D721Med (cell line): ENCODE measurements at regions not wholly inside any gene's neighbourhood (a gene's known extent, or its start where the extent isn't known, plus 50 kb on each side); places are given as distances from the start of the nearest gene placed in this dataset.
A peak's percentile ranks its signal among the peaks of the same experiment; 100 is the strongest.

ENCODE experiments used
- DNase-seq: peaks from one replicate; pipeline ENCODE4 v3.0.0; 2011; ENCODE audit warnings: low spot score; ENCODE audit not compliant: insufficient read length
- FAIRE-seq: peaks from 2 replicates; lab custom pipeline; 2011; peaks lifted over from hg19 to GRCh38; lab: Jason Lieb, UNC
- TF ChIP-seq, protein P1 (sequence below): IDR thresholded peaks from 2 replicates; pipeline ENCODE4 v1.5.1; 2012; ENCODE audit warnings: mild to moderate bottlenecking, control low read depth; ENCODE audit not compliant: insufficient read depth; ENCODE audit errors: missing control alignments

DNA sequence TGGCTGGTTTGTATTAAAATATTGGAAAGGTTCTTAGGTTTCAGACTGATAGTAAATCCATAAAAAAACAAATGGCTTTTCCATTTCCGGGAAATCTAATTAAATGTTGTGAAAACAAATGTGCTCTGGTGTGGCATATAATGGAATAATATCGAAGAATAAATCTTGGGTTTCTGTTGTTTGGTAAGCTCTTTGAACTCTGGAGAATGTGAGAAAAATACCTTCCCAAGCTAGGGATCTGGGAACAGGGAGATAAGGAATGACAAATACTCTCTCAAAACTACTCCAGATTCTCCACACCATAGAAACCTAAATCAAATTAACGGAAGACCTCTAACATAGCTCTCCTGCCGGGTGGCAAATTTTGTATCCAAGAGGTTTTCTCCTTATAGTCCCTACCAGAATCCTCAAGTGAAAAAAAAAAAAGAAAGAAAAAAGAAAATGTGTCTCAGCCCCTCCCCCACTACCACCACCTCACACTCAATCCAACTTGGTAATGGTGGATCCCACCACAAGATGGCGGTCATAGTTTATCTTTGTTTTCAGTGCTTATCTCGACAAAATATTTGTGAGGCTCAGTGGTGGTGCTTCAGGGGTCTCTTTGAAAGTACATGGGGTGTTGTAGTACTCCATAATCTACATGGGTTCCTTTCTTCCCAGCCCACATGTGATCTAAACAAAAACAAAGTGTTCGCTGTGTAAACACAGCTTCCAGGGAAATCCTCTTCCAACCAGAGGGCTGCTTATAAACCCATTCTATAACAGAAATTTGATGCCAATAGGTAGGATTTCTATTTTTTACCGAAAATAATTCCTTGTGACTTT, 54.5 kb upstream of the FST start:
- FAIRE-seq = no peak
- no peak for DNase-seq

DNA sequence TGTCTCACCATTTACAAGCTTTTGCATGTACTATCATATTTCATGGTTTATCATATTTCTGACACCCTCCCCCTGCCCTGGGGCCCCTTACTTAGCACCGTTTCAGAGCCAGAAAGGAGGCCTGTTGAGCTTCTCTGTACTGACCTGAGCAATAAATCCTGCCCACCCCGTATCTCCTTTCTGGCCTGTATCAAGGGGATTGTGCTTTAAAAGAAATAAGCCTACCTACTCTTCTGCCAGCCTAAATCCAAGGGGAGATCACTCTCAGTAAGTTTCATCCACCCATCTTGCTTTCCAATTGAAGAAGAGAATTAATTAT, 54.0 kb upstream of the FST start:
- DNase-seq (no peak), FAIRE-seq (no peak)
- TF ChIP-seq, protein P1, sequence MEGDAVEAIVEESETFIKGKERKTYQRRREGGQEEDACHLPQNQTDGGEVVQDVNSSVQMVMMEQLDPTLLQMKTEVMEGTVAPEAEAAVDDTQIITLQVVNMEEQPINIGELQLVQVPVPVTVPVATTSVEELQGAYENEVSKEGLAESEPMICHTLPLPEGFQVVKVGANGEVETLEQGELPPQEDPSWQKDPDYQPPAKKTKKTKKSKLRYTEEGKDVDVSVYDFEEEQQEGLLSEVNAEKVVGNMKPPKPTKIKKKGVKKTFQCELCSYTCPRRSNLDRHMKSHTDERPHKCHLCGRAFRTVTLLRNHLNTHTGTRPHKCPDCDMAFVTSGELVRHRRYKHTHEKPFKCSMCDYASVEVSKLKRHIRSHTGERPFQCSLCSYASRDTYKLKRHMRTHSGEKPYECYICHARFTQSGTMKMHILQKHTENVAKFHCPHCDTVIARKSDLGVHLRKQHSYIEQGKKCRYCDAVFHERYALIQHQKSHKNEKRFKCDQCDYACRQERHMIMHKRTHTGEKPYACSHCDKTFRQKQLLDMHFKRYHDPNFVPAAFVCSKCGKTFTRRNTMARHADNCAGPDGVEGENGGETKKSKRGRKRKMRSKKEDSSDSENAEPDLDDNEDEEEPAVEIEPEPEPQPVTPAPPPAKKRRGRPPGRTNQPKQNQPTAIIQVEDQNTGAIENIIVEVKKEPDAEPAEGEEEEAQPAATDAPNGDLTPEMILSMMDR = no peak

More for the DNA sequence above, 54.5 kb upstream of the FST start:
- TF ChIP-seq, protein P1 = peak; percentile 49

DNA sequence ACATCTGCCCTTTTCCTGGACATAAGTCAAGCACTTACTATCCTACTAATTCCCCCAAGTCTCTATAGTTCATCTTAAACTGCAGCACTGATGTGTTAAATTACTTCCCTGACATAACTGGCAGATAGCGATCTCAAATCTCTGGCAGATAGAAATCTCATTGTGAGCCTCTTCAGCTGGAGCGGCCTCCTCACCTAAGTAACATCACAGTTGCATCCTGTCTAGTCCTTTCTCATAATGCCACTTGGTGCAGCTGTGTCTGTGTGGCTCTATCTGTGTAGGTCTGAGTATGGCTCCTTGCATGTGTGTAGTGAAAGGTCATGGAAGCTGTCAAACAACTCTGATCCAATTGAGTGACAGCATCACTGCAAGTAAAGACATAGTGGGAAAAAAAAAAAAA, 53.6 kb upstream of the FST start:
- FAIRE-seq = no peak
- TF ChIP-seq, protein P1 = no peak
- DNase-seq = no peak

DNA sequence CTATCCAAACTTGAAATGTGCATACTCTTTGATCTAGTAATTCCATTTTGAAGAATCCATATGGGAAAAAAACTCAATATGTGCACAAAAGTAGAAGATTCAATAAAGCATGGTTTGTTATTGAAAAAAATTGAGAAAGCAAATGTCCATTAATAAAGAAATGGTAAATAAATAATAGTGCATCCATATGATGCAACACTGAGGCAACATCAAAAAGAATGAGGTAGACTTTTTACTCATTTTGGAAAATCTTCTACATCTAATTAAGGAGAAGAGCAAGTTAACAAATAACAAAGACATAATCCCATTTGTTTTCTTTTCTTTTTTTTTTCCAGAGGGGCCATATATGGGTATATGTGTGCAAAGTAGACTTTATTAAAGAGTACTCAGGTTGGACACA, 52.5 kb upstream of the FST start:
- FAIRE-seq (no peak), DNase-seq (no peak)
- TF ChIP-seq, protein P1 = no peak

DNA sequence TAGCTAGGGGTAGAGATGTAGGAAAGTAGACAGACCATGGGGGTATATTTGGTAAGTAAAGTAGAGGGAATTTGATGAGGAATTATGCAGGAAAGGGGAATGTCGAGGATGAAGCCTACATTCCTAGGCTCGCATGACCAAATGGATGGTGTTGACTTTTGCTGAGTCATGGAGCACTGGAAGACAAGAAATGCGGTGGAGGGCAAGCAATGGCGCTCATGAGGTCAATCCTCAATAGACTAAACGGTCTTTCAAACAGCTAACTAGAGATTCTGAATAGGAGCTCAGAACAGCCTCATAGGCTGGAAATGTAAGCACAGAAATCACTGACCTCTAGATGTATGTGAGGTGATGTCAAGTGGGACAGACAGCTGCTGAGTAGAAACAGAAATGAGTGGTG, 50.7 kb upstream of the FST start:
- TF ChIP-seq, protein P1 = no peak
- FAIRE-seq (no peak), DNase-seq (no peak)

DNA sequence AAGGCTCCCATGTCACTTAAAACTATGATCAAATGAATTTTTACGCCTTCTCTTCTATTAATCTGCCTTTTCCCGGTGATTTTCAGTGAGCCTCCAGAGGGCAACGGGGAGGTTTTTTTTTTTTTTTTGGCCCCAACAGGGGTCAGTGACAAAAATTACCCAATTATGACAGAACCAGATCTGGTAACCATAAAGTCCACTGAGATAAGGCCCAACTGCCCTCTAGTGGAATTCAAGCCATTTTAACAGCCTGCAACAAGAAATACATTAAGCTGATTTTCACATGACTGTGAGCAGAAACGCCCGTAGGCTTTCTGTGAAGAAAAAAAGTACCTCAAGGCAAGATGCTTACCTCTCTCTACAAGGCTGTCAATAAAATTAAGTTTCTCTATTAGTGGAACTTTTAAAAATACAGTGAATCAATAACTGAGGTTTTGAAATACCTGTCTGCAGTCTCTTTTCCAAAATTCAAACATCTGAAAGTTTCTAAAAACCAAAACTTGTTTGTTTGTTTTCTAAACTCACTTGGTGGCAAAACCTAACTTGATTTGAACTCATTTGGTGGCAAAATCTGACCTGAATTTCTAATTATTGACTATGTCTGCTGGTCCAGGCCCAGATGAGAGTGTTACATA, 49.7 kb upstream of the FST start:
- no peak for DNase-seq
- FAIRE-seq = no peak
- TF ChIP-seq, protein P1 = peak; percentile 24
